Adrenal gland (tissue), 9 donors: ENCODE measurements at regions not wholly inside any gene's neighbourhood (a gene's known extent, or its start where the extent isn't known, plus 50 kb on each side); places are given as distances from the start of the nearest gene placed in this dataset.

Experiments
- DNase-seq, 7 donors: peaks; one replicate each; pipeline ENCODE4 v3.0.0-alpha.2; 2019 to 2020
- H3K27ac ChIP-seq, 5 donors: fragments of 200-600 bp; sonication (generic) in 4 of 5; 1 replicate in 3 of 5; 2 replicates in 2 of 5; pipeline versions ENCODE4 v1.5.1 to v1.8.0; 2016 to 2020; ENCODE audit warnings: mild to moderate bottlenecking in 1 of 5
- H3K27me3 ChIP-seq: fragments of 200-600 bp; 2 replicates; pipeline ENCODE4 v1.8.0; 2021
- H3K36me3 ChIP-seq, 2 donors: fragments of 200-600 bp; replicated peaks in 1 of 2; 1 replicate in 1 of 2; 2 replicates in 1 of 2; pipeline versions ENCODE4 v1.5.1 to v1.8.0; 2018 to 2022
- H3K4me1 ChIP-seq, 2 donors: fragments of 200-600 bp; replicated peaks in 1 of 2; 1 replicate in 1 of 2; 2 replicates in 1 of 2; pipeline versions ENCODE4 v1.5.1 to v1.8.0; 2018 to 2021
- H3K4me3 ChIP-seq, 4 donors: fragments of 200-600 bp; sonication (generic) in 3 of 4; one replicate each; pipeline ENCODE4 v1.5.1; 2016 to 2018
- H3K9me3 ChIP-seq, 3 donors: fragments of 200-600 bp; sonication (generic) in 1 of 3; replicated peaks in 1 of 3; 1 replicate in 2 of 3; 2 replicates in 1 of 3; pipeline versions ENCODE4 v1.5.1 to v1.8.0; 2016 to 2021
- CTCF ChIP-seq, 6 experiments: fragments of 450-650 bp in 4 of 6; fragments of 200-600 bp in 2 of 6; sonication (generic) in 1 of 6; IDR thresholded peaks; 1 replicate in 5 of 6; 2 replicates in 1 of 6; pipeline versions ENCODE4 v1.5.1 to v1.8.0; 2016 to 2021; ENCODE audit warnings: antibody characterized with exemption in 6 of 6, mild to moderate bottlenecking in 2 of 6, moderate library complexity in 1 of 6
- POLR2A ChIP-seq, 2 donors: fragments of 450-650 bp; IDR thresholded peaks; one replicate each; pipeline ENCODE4 v1.6.1; 2017; ENCODE audit warnings: antibody characterized with exemption in 2 of 2, mild to moderate bottlenecking in 2 of 2, moderate library complexity in 1 of 2
- WGBS, 4 donors: extraction: QIAGEN DNeasy Blood & Tissue Kit in 2 of 4; methylation state at CpG; one replicate each; pipeline versions ENCODE4 v1.1.5 to v1.1.7; 2013 to 2017; 5-methylcytosine and 5-hydroxymethylcytosine counted together
- intact Hi-C, 2 donors: fragments of 100-400 bp; cut with DNase I; formaldehyde crosslinking; loops; one replicate each; pipeline versions ENCODE4 v1.14.1 to v1.15.0; 2022 to 2023
- donor health status: healthy with polysubstance abuse.
- donor health status: Bipolar disorder and iron deficiency.
- donor health status: DM: yes; HTN: yes; CAD: no.
- donor health status: DM: no; HTN: no; CAD: no.
- donor health status: DM: no; HTN: no; CAD: no.

- Histone ChIP-seq H3K4me3 (no peak overlapping the region), H3K4me1 (peaks cover 36 to 43% of the 10 kb centered on the region in 2 donors), H3K27ac (no peak overlapping the region), H3K9me3 (no peaks in the 10 kb centered on the region), H3K27me3 (no peaks in the 10 kb centered on the region), H3K36me3 (no peaks in the 10 kb centered on the region)
- intact Hi-C loops, result no loop called here
- WGBS, 4 donors, result 92 to 97% (median 96%) methylated on average over 2 to 8 of the region's 8 CpGs
- TF ChIP-seq POLR2A (IDR thresholded peaks at IDR 0.05) (no peak), CTCF (IDR thresholded peaks at IDR 0.05) (no peak)
- peak in 2 of 7 donors; percentile 12 to 15 for DNase-seq
Observed at GRCh38 chr3:194281306-194281705, 69.8 kb downstream of the CPN2 start.

GRCh38 chr3:194281766-194282165, 69.4 kb downstream of the CPN2 start:
- Histone ChIP-seq H3K9me3 (no peaks in the 10 kb centered on the region), H3K4me3 (no peak overlapping the region), H3K4me1 (peaks cover 31 to 38% of the 10 kb centered on the region in 2 donors), H3K27ac (no peak overlapping the region), H3K36me3 (no peaks in the 10 kb centered on the region), H3K27me3 (no peaks in the 10 kb centered on the region)
- WGBS, 4 donors, result 85 to 98% (median 90%) methylated on average over 7 to 10 of the region's 10 CpGs
- TF ChIP-seq POLR2A (IDR thresholded peaks at IDR 0.05) (no peak), CTCF (IDR thresholded peaks at IDR 0.05) (no peak)
- peak in 4 of 7 donors; percentile 5 to 47 (median 14) for DNase-seq
- intact Hi-C loops, result no loop called here

GRCh38 chr3:194282436-194283122, 68.5 kb downstream of the CPN2 start:
- Histone ChIP-seq H3K36me3 (no peaks in the 10 kb centered on the region), H3K27ac (no peak overlapping the region), H3K9me3 (no peaks in the 10 kb centered on the region), H3K4me1 (peaks cover 23 to 30% of the 10 kb centered on the region in 2 donors), H3K4me3 (no peak overlapping the region), H3K27me3 (no peaks in the 10 kb centered on the region)
- peak in 6 of 7 donors; percentile 1 to 45 (median 16) for DNase-seq
- TF ChIP-seq POLR2A (IDR thresholded peaks at IDR 0.05) (no peak), CTCF (IDR thresholded peaks at IDR 0.05) (no peak)
- WGBS, 4 donors, result 85 to 92% (median 88%) methylated on average over 12 to 15 of the region's 15 CpGs
- intact Hi-C loops, result no loop called here

- Histone ChIP-seq H3K9me3 (no peaks in the 10 kb centered on the region), H3K4me3 (no peak overlapping the region), H3K36me3 (no peaks in the 10 kb centered on the region), H3K27ac (no peak overlapping the region), H3K27me3 (no peaks in the 10 kb centered on the region), H3K4me1 (peaks cover 15 to 22% of the 10 kb centered on the region in 2 donors)
- 85 to 92% (median 87%) methylated on average over 10 to 12 of the region's 12 CpGs for WGBS, 4 donors
- peak in 5 of 7 donors; percentile 0 to 42 (median 16) for DNase-seq
- no peak for TF ChIP-seq POLR2A (IDR thresholded peaks at IDR 0.05)
- no peak for TF ChIP-seq CTCF (IDR thresholded peaks at IDR 0.05)
- intact Hi-C loops, result no loop called here
Observed at GRCh38 chr3:194283221-194284006, 67.7 kb downstream of the CPN2 start.
